ENCODE measurements at regions not wholly inside any gene's neighbourhood (a gene's known extent, or its start where the extent isn't known, plus 50 kb on each side); places are given as distances from the start of the nearest gene placed in this dataset.

DNA sequence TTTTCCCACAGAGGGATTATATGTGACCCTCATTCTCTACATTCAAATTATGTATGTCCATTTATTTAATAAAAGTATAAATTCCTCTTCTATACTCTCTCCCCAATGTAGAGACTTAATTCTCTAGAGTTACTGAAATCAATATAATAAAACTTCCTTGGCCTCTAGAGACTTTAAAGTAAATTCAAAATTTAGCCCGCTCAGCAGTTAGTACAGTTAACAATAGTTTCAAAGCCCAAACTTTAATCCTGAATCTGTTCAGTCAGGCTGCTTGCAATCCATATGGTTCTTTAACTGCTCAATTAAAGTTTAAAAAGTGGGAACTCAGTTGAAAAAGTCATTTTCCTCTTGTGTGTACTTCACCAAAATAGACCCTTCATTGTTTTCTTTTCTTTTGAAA is 2558.4 kb downstream of the ARAP2 start:
- TF ChIP-seq CTCF (IDR thresholded peaks at IDR 0.05; ENCODE audit: poor library complexity) (no peak), EZH2 (IDR thresholded peaks at IDR 0.05; ENCODE audit: borderline replicate concordance) (no peak), EZH2phosphoT487 (IDR thresholded peaks at IDR 0.05; ENCODE audit: low read depth, severe bottlenecking, unreplicated experiment) (no peak)
